22Rv1 (cell line): ENCODE measurements at regions not wholly inside any gene's neighbourhood (a gene's known extent, or its start where the extent isn't known, plus 50 kb on each side); places are given as distances from the start of the nearest gene placed in this dataset.

Experiments used
- H3K27ac ChIP-seq: fragments of 450-650 bp; 2 replicates; pipeline ENCODE4 v1.5.1; 2017
- CTCF ChIP-seq: fragments of 450-650 bp; IDR thresholded peaks from 2 replicates; pipeline ENCODE4 v1.5.1; 2017; ENCODE audit warnings: mild to moderate bottlenecking
- ZFX ChIP-seq: fragments of 450-650 bp; IDR thresholded peaks from 2 replicates; pipeline ENCODE4 v1.6.1; 2017; ENCODE audit warnings: antibody characterized with exemption, borderline replicate concordance

- peak overlapping the region; percentile 59 for H3K27ac ChIP-seq
- TF ChIP-seq ZFX (no peak), CTCF (no peak)
Measured at GRCh38 chr5:88128813-88129212, 139.8 kb downstream of the TMEM161B start.

GRCh38 chr5:88119535-88120125, 149.0 kb downstream of the TMEM161B start:
- TF ChIP-seq ZFX: no peak
- TF ChIP-seq CTCF: no peak
- H3K27ac ChIP-seq: no peak overlapping the region

GRCh38 chr5:88118179-88118578, 150.5 kb downstream of the TMEM161B start:
- TF ChIP-seq CTCF (no peak), ZFX (no peak)
- H3K27ac ChIP-seq: peak overlapping the region; percentile 36; the same call in 1 of the 2 replicates

GRCh38 chr5:88117546-88117945, 151.1 kb downstream of the TMEM161B start:
- TF ChIP-seq ZFX: no peak
- no peak for TF ChIP-seq CTCF
- H3K27ac ChIP-seq: peak overlapping the region; percentile 36; the same call in 1 of the 2 replicates

- H3K27ac ChIP-seq: no peak overlapping the region
- TF ChIP-seq ZFX (no peak), CTCF (no peak)
Measured at GRCh38 chr5:88116396-88116795, 152.2 kb downstream of the TMEM161B start.

GRCh38 chr5:88115211-88115610, 153.4 kb downstream of the TMEM161B start:
- no peak overlapping the region for H3K27ac ChIP-seq

GRCh38 chr5:88113429-88113828, 155.2 kb downstream of the TMEM161B start:
- TF ChIP-seq ZFX: no peak
- no peak for TF ChIP-seq CTCF
- H3K27ac ChIP-seq: no peak overlapping the region

More at GRCh38 chr5:88115211-88115610, 153.4 kb downstream of the TMEM161B start:
- TF ChIP-seq ZFX (no peak), CTCF (no peak)
